B cell (primary cell): ENCODE measurements at regions not wholly inside any gene's neighbourhood (a gene's known extent, or its start where the extent isn't known, plus 50 kb on each side); places are given as distances from the start of the nearest gene placed in this dataset.

Experiments
- ATAC-seq: fragments of 200-7000 bp; cut with Tn5 transposase; one replicate; pipeline ENCODE4 v1.10.0; 2021; ENCODE audit warnings: low read depth, mild to moderate bottlenecking, moderate number of reproducible peaks, moderate library complexity
- CTCF ChIA-PET: fragments of 350-600 bp; sonication (Branson Sonifier 250); formaldehyde crosslinking; loops from one replicate; lab custom pipeline; 2021; ENCODE audit warnings: antibody characterized with exemption, inconsistent platforms; lab: Charles Lee
- POLR2A ChIA-PET: fragments of 350-600 bp; sonication (Branson Sonifier 250); formaldehyde crosslinking; loops from one replicate; lab custom pipeline; 2021; ENCODE audit warnings: antibody characterized with exemption; lab: Charles Lee
- DNase-seq: peaks from one replicate; pipeline ENCODE4 v3.0.0; 2013
- H2AFZ ChIP-seq: 2 replicates; pipeline ENCODE4 v1.6.1; 2012; ENCODE audit warnings: mild to moderate bottlenecking, low read depth, low read length; ENCODE audit not compliant: insufficient read depth, poor library complexity, severe bottlenecking
- H3K27ac ChIP-seq, 2 donors: 1 replicate in 1 of 2; 2 replicates in 1 of 2; pipeline ENCODE4 v1.5.1; 2012 to 2013; ENCODE audit warnings: low read length in 2 of 2, mild to moderate bottlenecking in 2 of 2, moderate library complexity in 1 of 2
- H3K27me3 ChIP-seq, 4 experiments: fragments of 200-600 bp in 1 of 4; sonication (generic) in 1 of 4; replicated peaks in 1 of 4; 1 replicate in 2 of 4; 2 replicates in 2 of 4; pipeline versions ENCODE4 v1.6.1 to v1.7.0; 2013 to 2016; ENCODE audit warnings: low read length in 3 of 4, mild to moderate bottlenecking in 2 of 4, mixed read lengths in 1 of 4, moderate library complexity in 1 of 4; ENCODE audit not compliant: insufficient read depth in 4 of 4, control insufficient read depth in 3 of 4; ENCODE audit errors: control extremely low read depth in 1 of 4
- H3K36me3 ChIP-seq, 2 experiments: replicated peaks in 1 of 2; 1 replicate in 1 of 2; 2 replicates in 1 of 2; pipeline versions ENCODE4 v1.6.1 to v1.7.1; 2013; ENCODE audit warnings: low read length in 1 of 2; ENCODE audit not compliant: insufficient read depth in 2 of 2, control insufficient read depth in 1 of 2; ENCODE audit errors: control extremely low read depth in 1 of 2, extremely low read depth in 1 of 2
- H3K4me1 ChIP-seq, 2 donors: fragments of 200-600 bp in 1 of 2; sonication (generic) in 1 of 2; 1 replicate in 1 of 2; 2 replicates in 1 of 2; pipeline versions ENCODE4 v1.5.1 to v1.6.1; 2013 to 2017; ENCODE audit warnings: low read length in 2 of 2; ENCODE audit not compliant: control insufficient read depth in 2 of 2, insufficient read depth in 2 of 2
- H3K4me2 ChIP-seq: replicated peaks from 2 replicates; pipeline ENCODE3; 2012; ENCODE audit warnings: mild to moderate bottlenecking, low read depth, low read length; ENCODE audit not compliant: poor library complexity, severe bottlenecking
- H3K4me3 ChIP-seq, 5 experiments: fragments of 200-600 bp in 1 of 5; sonication (generic) in 1 of 5; 1 replicate in 3 of 5; 2 replicates in 2 of 5; pipeline versions ENCODE4 v1.5.1 to v1.7.0; 2011 to 2016; ENCODE audit warnings: low read length in 4 of 5, mild to moderate bottlenecking in 4 of 5, low read depth in 2 of 5, control low read depth in 1 of 5, moderate library complexity in 1 of 5; ENCODE audit not compliant: insufficient read depth in 1 of 5; ENCODE audit errors: control extremely low read depth in 1 of 5, extremely low read depth in 1 of 5
- H3K79me2 ChIP-seq: fragments of 200-600 bp; sonication (generic); one replicate; pipeline ENCODE4 v1.6.0; 2016; ENCODE audit warnings: low read length; ENCODE audit not compliant: control insufficient read depth, insufficient read depth
- H3K9ac ChIP-seq: fragments of 200-600 bp; sonication (generic); 2 replicates; pipeline ENCODE4 v1.6.1; 2017; ENCODE audit warnings: mild to moderate bottlenecking, low read length, moderate library complexity
- H3K9me3 ChIP-seq, 3 donors: one replicate each; pipeline versions ENCODE4 v1.6.1 to v1.7.1; 2013; ENCODE audit warnings: low read length in 2 of 3; ENCODE audit not compliant: control insufficient read depth in 2 of 3, insufficient read depth in 1 of 3; ENCODE audit errors: control extremely low read depth in 1 of 3
- H4K20me1 ChIP-seq: 2 replicates; pipeline ENCODE4 v1.6.0; 2012; ENCODE audit warnings: mild to moderate bottlenecking, low read length; ENCODE audit not compliant: insufficient read depth, control insufficient read depth, poor library complexity, severe bottlenecking
- H3K27ac Mint-ChIP-seq: one replicate; pipeline ENCODE4 v1.8.0; 2021; ENCODE audit warnings: mixed read lengths
- H3K27me3 Mint-ChIP-seq: one replicate; pipeline ENCODE4 v1.8.0; 2021; ENCODE audit warnings: mixed read lengths
- H3K4me1 Mint-ChIP-seq: one replicate; pipeline ENCODE4 v1.8.0; 2021; ENCODE audit warnings: mixed read lengths
- H3K4me3 Mint-ChIP-seq: one replicate; pipeline ENCODE4 v1.8.0; 2021; ENCODE audit warnings: mixed read lengths
- H3K9me3 Mint-ChIP-seq: one replicate; pipeline ENCODE4 v1.8.0; 2022; ENCODE audit warnings: mixed read lengths; ENCODE audit not compliant: insufficient read depth
- EZH2 ChIP-seq: IDR thresholded peaks from 2 replicates; pipeline ENCODE4 v1.6.1; 2012; ENCODE audit warnings: borderline replicate concordance, low read depth, mild to moderate bottlenecking, moderate library complexity, low read length; ENCODE audit not compliant: insufficient read depth, poor library complexity, severe bottlenecking
- WGBS: methylation state at CpG from one replicate; pipeline ENCODE4 v1.1.5; 2013; ENCODE audit warnings: missing lambda C conversion rate; ENCODE audit not compliant: insufficient coverage; 5-methylcytosine and 5-hydroxymethylcytosine counted together
- intact Hi-C: fragments of 100-400 bp; cut with micrococcal nuclease; formaldehyde crosslinking; loops from one replicate; pipeline ENCODE4 v1.10.0; 2022
- TF ChIP-seq, protein P1 (sequence below): fragments of 200-600 bp; IDR thresholded peaks from one replicate; pipeline ENCODE4 v1.8.0; 2022; ENCODE audit warnings: antibody characterized with exemption, mild to moderate bottlenecking

DNA sequence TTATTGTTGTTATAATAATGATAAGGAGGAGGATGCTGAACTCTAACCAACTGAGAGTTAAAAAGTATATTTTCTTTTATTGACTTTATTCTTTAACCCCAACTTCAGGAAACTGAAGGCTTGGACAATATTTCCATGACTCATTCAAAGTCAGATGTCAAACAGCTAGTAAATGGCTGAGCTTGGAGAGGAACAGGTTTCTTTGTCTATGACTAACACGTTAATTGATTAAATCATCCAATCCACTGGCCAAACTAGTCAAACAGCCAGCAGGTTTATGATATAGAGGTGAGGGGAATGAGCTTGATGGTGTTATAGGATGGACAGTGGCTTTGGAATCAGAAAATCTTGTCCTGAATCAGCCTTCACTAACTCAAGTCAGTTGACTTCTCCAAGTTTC lies 119.1 kb upstream of the WDR11 start:
- no CpG with 5 or more reads among the region's 1 CpG for WGBS
- Histone ChIP-seq H3K36me3 (no peaks in the 10 kb centered on the region), H3K79me2 (no peaks in the 10 kb centered on the region), H3K4me1 (no peaks in the 10 kb centered on the region), H3K27me3 (no peaks in the 10 kb centered on the region), H3K9me3 (no peaks in the 10 kb centered on the region), H4K20me1 (no peaks in the 10 kb centered on the region), H3K27ac (no peak overlapping the region), H3K4me3 (no peak overlapping the region), H2AFZ (no peak overlapping the region), H3K4me2 (no peak overlapping the region), H3K9ac (no peak overlapping the region)
- peaks cover 10% of the 10 kb centered on the region for H3K27me3 Mint-ChIP-seq
- no peaks in the 10 kb centered on the region for H3K9me3 Mint-ChIP-seq
- ChIA-PET POLR2A (no interaction called here), CTCF (no interaction called here)
- no peak overlapping the region for H3K4me3 Mint-ChIP-seq
- ATAC-seq = no peak
- H3K27ac Mint-ChIP-seq = no peak overlapping the region
- H3K4me1 Mint-ChIP-seq = no peaks in the 10 kb centered on the region
- TF ChIP-seq, protein P1, sequence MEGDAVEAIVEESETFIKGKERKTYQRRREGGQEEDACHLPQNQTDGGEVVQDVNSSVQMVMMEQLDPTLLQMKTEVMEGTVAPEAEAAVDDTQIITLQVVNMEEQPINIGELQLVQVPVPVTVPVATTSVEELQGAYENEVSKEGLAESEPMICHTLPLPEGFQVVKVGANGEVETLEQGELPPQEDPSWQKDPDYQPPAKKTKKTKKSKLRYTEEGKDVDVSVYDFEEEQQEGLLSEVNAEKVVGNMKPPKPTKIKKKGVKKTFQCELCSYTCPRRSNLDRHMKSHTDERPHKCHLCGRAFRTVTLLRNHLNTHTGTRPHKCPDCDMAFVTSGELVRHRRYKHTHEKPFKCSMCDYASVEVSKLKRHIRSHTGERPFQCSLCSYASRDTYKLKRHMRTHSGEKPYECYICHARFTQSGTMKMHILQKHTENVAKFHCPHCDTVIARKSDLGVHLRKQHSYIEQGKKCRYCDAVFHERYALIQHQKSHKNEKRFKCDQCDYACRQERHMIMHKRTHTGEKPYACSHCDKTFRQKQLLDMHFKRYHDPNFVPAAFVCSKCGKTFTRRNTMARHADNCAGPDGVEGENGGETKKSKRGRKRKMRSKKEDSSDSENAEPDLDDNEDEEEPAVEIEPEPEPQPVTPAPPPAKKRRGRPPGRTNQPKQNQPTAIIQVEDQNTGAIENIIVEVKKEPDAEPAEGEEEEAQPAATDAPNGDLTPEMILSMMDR = no peak
- no peak for TF ChIP-seq EZH2
- intact Hi-C loops = loop anchor here (10.0 kb wide), 1 partner anchor 977 kb away; no protein-coding TSS in a partner anchor
- DNase-seq = no peak

DNA sequence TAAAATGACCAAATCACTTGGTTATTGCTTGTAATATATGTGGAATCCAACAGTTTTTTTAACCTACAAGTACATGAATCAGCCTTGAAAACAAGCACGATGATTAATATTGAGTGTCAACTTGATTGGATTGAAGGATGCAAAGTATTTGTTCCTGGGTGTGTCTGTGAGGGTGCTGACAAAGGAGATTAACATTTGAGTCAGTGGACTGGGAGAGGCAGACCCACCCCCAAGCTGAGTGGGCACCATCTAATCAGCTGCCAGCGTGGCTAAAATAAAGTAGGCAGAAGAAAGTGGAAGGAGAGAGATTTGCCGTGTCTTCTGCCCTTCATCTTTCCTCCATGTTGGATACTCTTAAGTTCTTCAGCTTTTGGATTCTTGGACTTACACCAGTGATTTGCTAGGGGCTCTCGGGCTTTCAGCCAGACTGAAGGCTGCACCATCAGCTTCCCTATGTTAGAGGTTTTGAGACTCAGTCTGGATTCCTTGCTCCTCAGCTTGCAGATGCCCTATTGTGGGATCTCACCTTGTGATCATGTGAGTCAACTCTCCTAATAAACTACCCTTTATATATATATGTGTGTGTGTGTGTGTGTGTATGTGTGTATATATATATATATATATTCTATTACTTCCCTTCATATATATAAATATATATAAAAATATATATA lies 118.4 kb upstream of the WDR11 start:
- Histone ChIP-seq H3K79me2 (no peaks in the 10 kb centered on the region), H3K27me3 (no peaks in the 10 kb centered on the region), H3K9me3 (no peaks in the 10 kb centered on the region), H4K20me1 (no peaks in the 10 kb centered on the region), H3K27ac (no peak overlapping the region), H3K4me3 (no peak overlapping the region), H2AFZ (no peak overlapping the region), H3K36me3 (no peaks in the 10 kb centered on the region), H3K4me2 (no peak overlapping the region), H3K9ac (no peak overlapping the region), H3K4me1 (no peaks in the 10 kb centered on the region)
- Mint-ChIP-seq H3K27me3 (peaks cover 10% of the 10 kb centered on the region), H3K4me1 (no peaks in the 10 kb centered on the region), H3K9me3 (no peaks in the 10 kb centered on the region), H3K27ac (no peak overlapping the region), H3K4me3 (no peak overlapping the region)
- CTCF ChIA-PET = no interaction called here
- WGBS = 100% methylated on average over 1 of the region's 4 CpGs
- ATAC-seq = no peak
- POLR2A ChIA-PET = no interaction called here
- TF ChIP-seq EZH2 = no peak
- TF ChIP-seq, protein P1 = no peak
- intact Hi-C loops = loop anchor here (10.0 kb wide), 1 partner anchor 978 kb away; no protein-coding TSS in a partner anchor
- DNase-seq = no peak
